ENCODE measurements at regions not wholly inside any gene's neighbourhood (a gene's known extent, or its start where the extent isn't known, plus 50 kb on each side); places are given as distances from the start of the nearest gene placed in this dataset.

GRCh38 chr5:145509336-145510136 lies 325.6 kb downstream of the PRELID2 start:
- no peaks in the 10 kb centered on the region for H3K36me3 Mint-ChIP-seq (ENCODE audit: insufficient read depth, unreplicated experiment)

GRCh38 chr5:145506185-145506850 lies 328.8 kb downstream of the PRELID2 start:
- Histone ChIP-seq H3K4me3 (ENCODE audit: low read depth, low read length) (no peak overlapping the region), H3K27me3 (replicated peaks; ENCODE audit: control insufficient read depth, insufficient read depth, low read length) (no peaks in the 10 kb centered on the region), H3K4me1 (no peaks in the 10 kb centered on the region), H3K9me3 (no peaks in the 10 kb centered on the region), H3K36me3 (ENCODE audit: control insufficient read depth, insufficient read depth, low read length) (no peaks in the 10 kb centered on the region)
- no peak overlapping the region for H3K4me3 Mint-ChIP-seq (ENCODE audit: unreplicated experiment)
- CTCF ChIA-PET = no interaction called here
- H3K36me3 Mint-ChIP-seq (ENCODE audit: insufficient read depth, unreplicated experiment) = no peaks in the 10 kb centered on the region
- intact Hi-C loops (cut with micrococcal nuclease; ENCODE audit: unreplicated experiment) = no loop called here
- peaks cover 6% of the 10 kb centered on the region for H3K4me1 Mint-ChIP-seq (ENCODE audit: low read depth, unreplicated experiment)
- H3K27ac Mint-ChIP-seq (ENCODE audit: unreplicated experiment) = no peak overlapping the region
- POLR2A ChIA-PET = no interaction called here
- no peaks in the 10 kb centered on the region for H3K27me3 Mint-ChIP-seq (ENCODE audit: insufficient read depth, unreplicated experiment)
- BruUV-seq (replicated peaks) = no TSS peak
- no peaks in the 10 kb centered on the region for H3K9me3 Mint-ChIP-seq (ENCODE audit: unreplicated experiment)
- no peak for TF ChIP-seq CTCF (IDR thresholded peaks at IDR 0.05; ENCODE audit: insufficient read depth in 1 of 2, low read depth in 1 of 2, low read length in 1 of 2, severe bottlenecking in 1 of 2, unreplicated experiment in 1 of 2)
- no peak for DNase-seq

More at GRCh38 chr5:145509336-145510136, 325.6 kb downstream of the PRELID2 start:
- peaks cover 6% of the 10 kb centered on the region for H3K4me1 Mint-ChIP-seq (ENCODE audit: low read depth, unreplicated experiment)
- ChIA-PET CTCF (no interaction called here), POLR2A (no interaction called here)
- H3K4me3 Mint-ChIP-seq (ENCODE audit: unreplicated experiment) = no peak overlapping the region
- Histone ChIP-seq H3K9me3 (no peaks in the 10 kb centered on the region), H3K27me3 (replicated peaks; ENCODE audit: control insufficient read depth, insufficient read depth, low read length) (no peaks in the 10 kb centered on the region), H3K4me3 (ENCODE audit: low read depth, low read length) (no peak overlapping the region), H3K4me1 (no peaks in the 10 kb centered on the region), H3K36me3 (ENCODE audit: control insufficient read depth, insufficient read depth, low read length) (no peaks in the 10 kb centered on the region)
- H3K9me3 Mint-ChIP-seq (ENCODE audit: unreplicated experiment) = no peaks in the 10 kb centered on the region
- no peak for DNase-seq
- no peak overlapping the region for H3K27ac Mint-ChIP-seq (ENCODE audit: unreplicated experiment)
- no peaks in the 10 kb centered on the region for H3K27me3 Mint-ChIP-seq (ENCODE audit: insufficient read depth, unreplicated experiment)
- TF ChIP-seq CTCF (IDR thresholded peaks at IDR 0.05; ENCODE audit: insufficient read depth in 1 of 2, low read depth in 1 of 2, low read length in 1 of 2, severe bottlenecking in 1 of 2, unreplicated experiment in 1 of 2) = no peak
- intact Hi-C loops (cut with micrococcal nuclease; ENCODE audit: unreplicated experiment) = no loop called here
- BruUV-seq (replicated peaks) = no TSS peak

- no peak overlapping the region for H3K27ac Mint-ChIP-seq (ENCODE audit: unreplicated experiment)
- no peak overlapping the region for H3K4me3 Mint-ChIP-seq (ENCODE audit: unreplicated experiment)
- no peaks in the 10 kb centered on the region for H3K9me3 Mint-ChIP-seq (ENCODE audit: unreplicated experiment)
- ChIA-PET CTCF (no interaction called here), POLR2A (no interaction called here)
- no peak for DNase-seq
- Histone ChIP-seq H3K4me3 (ENCODE audit: low read depth, low read length) (no peak overlapping the region), H3K36me3 (ENCODE audit: control insufficient read depth, insufficient read depth, low read length) (no peaks in the 10 kb centered on the region), H3K4me1 (no peaks in the 10 kb centered on the region), H3K9me3 (no peaks in the 10 kb centered on the region), H3K27me3 (replicated peaks; ENCODE audit: control insufficient read depth, insufficient read depth, low read length) (no peaks in the 10 kb centered on the region)
- no peaks in the 10 kb centered on the region for H3K36me3 Mint-ChIP-seq (ENCODE audit: insufficient read depth, unreplicated experiment)
- no peaks in the 10 kb centered on the region for H3K27me3 Mint-ChIP-seq (ENCODE audit: insufficient read depth, unreplicated experiment)
- no peaks in the 10 kb centered on the region for H3K4me1 Mint-ChIP-seq (ENCODE audit: low read depth, unreplicated experiment)
- no TSS peak for BruUV-seq (replicated peaks)
- intact Hi-C loops (cut with micrococcal nuclease; ENCODE audit: unreplicated experiment) = no loop called here
- TF ChIP-seq CTCF (IDR thresholded peaks at IDR 0.05; ENCODE audit: insufficient read depth in 1 of 2, low read depth in 1 of 2, low read length in 1 of 2, severe bottlenecking in 1 of 2, unreplicated experiment in 1 of 2) = no peak
These were observed 332.2 kb downstream of the PRELID2 start for GRCh38 chr5:145502906-145503305.
